LNCAP (cell line): ENCODE measurements at regions not wholly inside any gene's neighbourhood (a gene's known extent, or its start where the extent isn't known, plus 50 kb on each side); places are given as distances from the start of the nearest gene placed in this dataset.

ENCODE experiments used
- CTCF ChIP-seq: fragments of 450-650 bp; IDR thresholded peaks from 2 replicates; pipeline ENCODE4 v1.5.1; 2017; ENCODE audit warnings: mild to moderate bottlenecking

- no peak for TF ChIP-seq CTCF
Measured at GRCh38 chr5:61991866-61992265, 314.1 kb upstream of the KIF2A start.

GRCh38 chr5:61993295-61993927, 312.6 kb upstream of the KIF2A start:
- TF ChIP-seq CTCF: no peak

GRCh38 chr5:61994171-61994570, 311.8 kb upstream of the KIF2A start:
- no peak for TF ChIP-seq CTCF

GRCh38 chr5:61995486-61995885, 310.5 kb upstream of the KIF2A start:
- TF ChIP-seq CTCF: no peak

GRCh38 chr5:61999371-61999770, 306.6 kb upstream of the KIF2A start:
- TF ChIP-seq CTCF: no peak

GRCh38 chr5:62000646-62001045, 305.4 kb upstream of the KIF2A start:
- no peak for TF ChIP-seq CTCF

- no peak for TF ChIP-seq CTCF
Measured at GRCh38 chr5:62001640-62002039, 304.4 kb upstream of the KIF2A start.

- no peak for TF ChIP-seq CTCF
Measured at GRCh38 chr5:62002436-62002835, 303.6 kb upstream of the KIF2A start.
